AG04450 (cell line): ENCODE measurements at regions not wholly inside any gene's neighbourhood (a gene's known extent, or its start where the extent isn't known, plus 50 kb on each side); places are given as distances from the start of the nearest gene placed in this dataset.

Source experiments
- CTCF ChIA-PET: fragments of 300-600, 350-600 bp; formaldehyde crosslinking; extraction: SDS; loops from one replicate; lab custom pipeline; 2022; ENCODE audit warnings: antibody characterized with exemption, inconsistent platforms; lab: Charles Lee
- POLR2A ChIA-PET: fragments of 350-600 bp; formaldehyde crosslinking; extraction: SDS; loops from one replicate; lab custom pipeline; 2021; ENCODE audit warnings: antibody characterized with exemption, inconsistent platforms; lab: Yijun Ruan, JAX
- DNase-seq: peaks from one replicate; pipeline ENCODE4 v3.0.0-alpha.2; 2011; ENCODE audit warnings: low read depth, low spot score
- H3K27ac ChIP-seq: one replicate; pipeline ENCODE4 v1.5.1; 2012; ENCODE audit warnings: low read depth, low read length, control low read depth
- H3K27me3 ChIP-seq: one replicate; pipeline ENCODE4 v1.6.0; 2012; ENCODE audit warnings: low read length; ENCODE audit not compliant: control insufficient read depth, insufficient read depth
- H3K4me3 ChIP-seq: 2 replicates; pipeline ENCODE4 v1.5.1; 2011; ENCODE audit warnings: mild to moderate bottlenecking, low read depth, low read length, control low read depth
- H3K9me3 ChIP-seq: 2 replicates; pipeline ENCODE4 v1.5.1; 2012; ENCODE audit warnings: low read length; ENCODE audit not compliant: control insufficient read depth, insufficient read depth
- TF ChIP-seq, protein P1 (sequence below): IDR thresholded peaks from 2 replicates; pipeline ENCODE4 v1.5.1; 2011; ENCODE audit warnings: low read depth, low read length, control low read depth, inconsistent platforms

DNA sequence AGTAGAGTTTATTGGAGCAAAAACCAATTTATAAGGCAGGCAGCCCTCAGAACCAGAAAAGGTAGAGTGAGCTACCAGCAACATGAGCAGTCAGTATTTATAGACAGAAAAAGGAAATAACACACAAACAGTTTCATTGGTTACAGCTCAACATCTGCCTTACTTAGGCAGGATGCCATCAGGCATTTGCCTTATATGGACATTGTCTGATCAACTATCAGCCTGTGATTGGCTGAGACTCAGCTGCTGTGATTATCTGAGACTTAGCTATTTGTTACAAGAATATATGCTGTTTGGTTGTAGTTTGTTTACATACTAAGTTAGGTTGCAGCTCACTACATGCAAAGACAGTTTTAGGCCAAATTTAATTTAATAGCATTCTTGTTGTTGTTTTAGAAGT lies 60.4 kb upstream of the CDK1 start:
- no peak overlapping the region for H3K27ac ChIP-seq
- no peak overlapping the region for H3K4me3 ChIP-seq
- POLR2A ChIA-PET, result no interaction called here
- H3K27me3 ChIP-seq, result no peaks in the 10 kb centered on the region
- no peaks in the 10 kb centered on the region for H3K9me3 ChIP-seq
- CTCF ChIA-PET, result interaction anchor here (0.7 kb wide), 1 partner anchor 273 kb away, joined by 3 read pairs; no protein-coding TSS in a partner anchor
- TF ChIP-seq, protein P1, sequence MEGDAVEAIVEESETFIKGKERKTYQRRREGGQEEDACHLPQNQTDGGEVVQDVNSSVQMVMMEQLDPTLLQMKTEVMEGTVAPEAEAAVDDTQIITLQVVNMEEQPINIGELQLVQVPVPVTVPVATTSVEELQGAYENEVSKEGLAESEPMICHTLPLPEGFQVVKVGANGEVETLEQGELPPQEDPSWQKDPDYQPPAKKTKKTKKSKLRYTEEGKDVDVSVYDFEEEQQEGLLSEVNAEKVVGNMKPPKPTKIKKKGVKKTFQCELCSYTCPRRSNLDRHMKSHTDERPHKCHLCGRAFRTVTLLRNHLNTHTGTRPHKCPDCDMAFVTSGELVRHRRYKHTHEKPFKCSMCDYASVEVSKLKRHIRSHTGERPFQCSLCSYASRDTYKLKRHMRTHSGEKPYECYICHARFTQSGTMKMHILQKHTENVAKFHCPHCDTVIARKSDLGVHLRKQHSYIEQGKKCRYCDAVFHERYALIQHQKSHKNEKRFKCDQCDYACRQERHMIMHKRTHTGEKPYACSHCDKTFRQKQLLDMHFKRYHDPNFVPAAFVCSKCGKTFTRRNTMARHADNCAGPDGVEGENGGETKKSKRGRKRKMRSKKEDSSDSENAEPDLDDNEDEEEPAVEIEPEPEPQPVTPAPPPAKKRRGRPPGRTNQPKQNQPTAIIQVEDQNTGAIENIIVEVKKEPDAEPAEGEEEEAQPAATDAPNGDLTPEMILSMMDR, result no peak
- DNase-seq, result no peak

DNA sequence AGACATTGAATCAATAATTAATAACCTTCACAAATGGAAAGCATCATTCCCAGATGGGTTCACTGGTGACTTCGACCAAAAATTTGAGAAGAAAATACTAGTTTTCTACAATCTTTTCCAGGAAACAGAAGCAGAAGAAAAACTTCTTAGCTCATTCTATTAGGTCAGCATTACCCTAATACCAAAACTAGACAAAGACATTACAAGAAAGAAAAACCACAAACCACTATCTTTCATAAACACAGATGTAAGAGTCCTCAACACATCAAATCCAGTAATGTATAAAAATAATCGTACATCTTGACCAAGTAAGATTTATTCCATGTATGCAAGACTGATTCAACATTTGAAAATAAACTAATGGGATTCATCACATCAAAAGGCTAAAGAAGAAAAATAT lies 64.0 kb upstream of the CDK1 start:
- Histone ChIP-seq H3K27ac (no peak overlapping the region), H3K4me3 (no peak overlapping the region), H3K27me3 (no peaks in the 10 kb centered on the region), H3K9me3 (no peaks in the 10 kb centered on the region)
- CTCF ChIA-PET, result no interaction called here
- no peak for DNase-seq
- POLR2A ChIA-PET, result no interaction called here
- TF ChIP-seq, protein P1, result no peak

DNA sequence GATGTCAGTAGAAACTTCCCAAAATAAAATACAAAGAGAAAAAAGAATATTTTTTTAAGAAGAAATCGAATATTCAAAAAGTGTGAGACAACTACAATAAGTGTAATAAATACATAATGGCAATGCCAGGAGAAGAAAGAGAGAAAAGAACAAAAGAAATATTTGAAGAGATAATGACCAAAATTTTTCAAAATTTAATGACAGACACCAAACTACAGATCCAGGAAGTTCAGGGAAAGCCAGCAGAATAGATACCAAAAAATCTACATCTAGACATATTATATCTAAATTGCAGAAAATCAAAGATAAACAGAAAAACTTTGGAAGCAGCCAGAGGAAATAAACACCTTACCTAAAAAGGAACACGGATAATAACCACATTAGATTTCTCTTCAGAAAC lies 66.8 kb upstream of the CDK1 start:
- TF ChIP-seq, protein P1, result no peak
- Histone ChIP-seq H3K9me3 (no peaks in the 10 kb centered on the region), H3K27ac (no peak overlapping the region), H3K4me3 (no peak overlapping the region), H3K27me3 (no peaks in the 10 kb centered on the region)
- no peak for DNase-seq
- POLR2A ChIA-PET, result no interaction called here
- CTCF ChIA-PET, result no interaction called here

DNA sequence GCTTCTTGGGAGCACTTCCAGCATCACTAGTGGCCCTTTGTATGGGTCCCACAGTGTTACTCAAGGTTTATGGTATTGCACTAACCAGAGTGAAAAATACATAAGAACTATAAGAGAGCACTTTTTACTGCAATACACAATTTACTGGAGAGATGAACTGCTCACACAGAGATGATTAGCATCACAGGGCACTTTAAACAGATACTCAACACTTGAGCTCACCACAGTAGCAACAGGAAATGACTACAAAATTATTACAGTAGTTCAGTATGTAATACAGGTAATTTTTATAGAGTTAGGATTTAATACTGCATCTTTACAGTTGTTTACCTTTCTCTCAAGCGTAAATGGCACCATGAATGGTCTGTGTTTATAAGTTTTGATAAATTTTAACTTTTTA lies 68.2 kb upstream of the CDK1 start:
- POLR2A ChIA-PET, result no interaction called here
- H3K9me3 ChIP-seq, result no peaks in the 10 kb centered on the region
- H3K27me3 ChIP-seq, result no peaks in the 10 kb centered on the region
- no peak overlapping the region for H3K27ac ChIP-seq
- DNase-seq, result no peak
- TF ChIP-seq, protein P1, result no peak
- H3K4me3 ChIP-seq, result no peak overlapping the region
- CTCF ChIA-PET, result interaction anchor here (0.5 kb wide), 1 partner anchor 60 kb away, joined by 3 read pairs; no protein-coding TSS in a partner anchor

DNA sequence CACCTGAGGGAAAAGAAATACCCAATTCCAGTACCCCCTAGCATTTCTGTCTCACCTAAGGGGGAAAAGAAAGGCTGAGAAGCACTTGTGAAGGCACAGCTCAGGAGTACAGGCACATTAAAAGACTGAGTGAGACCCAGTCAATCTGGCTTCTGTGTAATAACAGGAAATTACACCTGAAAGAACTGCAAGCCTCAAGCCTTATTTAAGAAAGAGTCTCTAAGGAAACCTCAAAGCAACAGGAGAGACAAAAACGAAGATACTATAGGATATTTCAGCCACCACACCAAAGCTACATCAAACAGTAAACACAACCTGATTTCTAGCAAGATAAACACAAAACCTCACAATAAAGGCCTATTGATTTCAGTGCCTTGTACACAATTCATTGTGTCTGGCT lies 69.6 kb upstream of the CDK1 start:
- TF ChIP-seq, protein P1, result no peak
- no peak overlapping the region for H3K27ac ChIP-seq
- no peak overlapping the region for H3K4me3 ChIP-seq
- H3K27me3 ChIP-seq, result peaks cover 2% of the 10 kb centered on the region
- ChIA-PET CTCF (no interaction called here), POLR2A (no interaction called here)
- no peaks in the 10 kb centered on the region for H3K9me3 ChIP-seq
- no peak for DNase-seq
